GM23338 (cell line): ENCODE measurements at regions not wholly inside any gene's neighbourhood (a gene's known extent, or its start where the extent isn't known, plus 50 kb on each side); places are given as distances from the start of the nearest gene placed in this dataset.

ENCODE experiments used
- ATAC-seq: fragments of 200-7000 bp; cut with Tn5 transposase; 3 replicates; pipeline ENCODE4 v1.9.1; 2020
- DNase-seq: peaks from one replicate; pipeline ENCODE4 v3.0.0-alpha.2; 2015; ENCODE audit warnings: low spot score
- H2AFZ ChIP-seq: fragments of 200-600 bp; sonication (generic); 2 replicates; pipeline ENCODE4 v1.8.0; 2016; ENCODE audit warnings: antibody characterized with exemption, mild to moderate bottlenecking, moderate library complexity
- H3F3A ChIP-seq: fragments of 200-600 bp; sonication (generic); replicated peaks from 2 replicates; pipeline ENCODE4 v1.8.0; 2017; ENCODE audit warnings: antibody characterized with exemption, mixed run types, low read depth
- H3K27ac ChIP-seq: fragments of 200-600 bp; sonication (generic); 2 replicates; pipeline ENCODE4 v1.6.1; 2016; ENCODE audit warnings: low read depth
- H3K27me3 ChIP-seq: fragments of 200-600 bp; sonication (generic); 2 replicates; pipeline ENCODE4 v1.8.0; 2016; ENCODE audit warnings: mild to moderate bottlenecking, mixed run types, moderate library complexity; ENCODE audit not compliant: insufficient read depth
- H3K36me3 ChIP-seq: fragments of 200-600 bp; sonication (generic); 2 replicates; pipeline ENCODE4 v1.8.0; 2016; ENCODE audit warnings: mild to moderate bottlenecking; ENCODE audit not compliant: insufficient read depth
- H3K4me1 ChIP-seq: fragments of 200-600 bp; sonication (generic); 2 replicates; pipeline ENCODE4 v1.8.0; 2016; ENCODE audit warnings: mild to moderate bottlenecking, moderate library complexity; ENCODE audit not compliant: insufficient read depth
- H3K4me2 ChIP-seq: fragments of 200-600 bp; sonication (generic); 2 replicates; pipeline ENCODE4 v1.7.1; 2017; ENCODE audit warnings: mixed run types
- H3K4me3 ChIP-seq: fragments of 200-600 bp; sonication (generic); 2 replicates; pipeline ENCODE4 v1.6.1; 2016; ENCODE audit warnings: mixed run types
- H3K79me2 ChIP-seq: fragments of 200-600 bp; sonication (generic); replicated peaks from 2 replicates; pipeline ENCODE4 v1.8.0; 2017; ENCODE audit warnings: mild to moderate bottlenecking; ENCODE audit not compliant: insufficient read depth
- H3K9me2 ChIP-seq: fragments of 200-600 bp; sonication (generic); 2 replicates; pipeline ENCODE4 v1.8.0; 2017; ENCODE audit not compliant: insufficient read depth
- H4K20me1 ChIP-seq: fragments of 200-600 bp; sonication (generic); replicated peaks from 2 replicates; pipeline ENCODE4 v1.8.0; 2017; ENCODE audit warnings: mild to moderate bottlenecking; ENCODE audit not compliant: insufficient read depth
- H3K27ac Mint-ChIP-seq: 2 replicates; pipeline ENCODE4 v1.8.0; 2020; ENCODE audit warnings: inconsistent platforms, mild to moderate bottlenecking, moderate library complexity, mixed read lengths
- H3K27me3 Mint-ChIP-seq: 3 replicates; pipeline ENCODE4 v1.8.0; 2022; ENCODE audit warnings: low read depth, mild to moderate bottlenecking, moderate library complexity, mixed read lengths, inconsistent platforms; ENCODE audit not compliant: insufficient read depth, poor library complexity
- H3K36me3 Mint-ChIP-seq: 3 replicates; pipeline ENCODE4 v1.8.0; 2021; ENCODE audit warnings: low read depth, mild to moderate bottlenecking, inconsistent platforms, moderate library complexity, mixed read lengths
- H3K4me1 Mint-ChIP-seq: 3 replicates; pipeline ENCODE4 v1.8.0; 2020; ENCODE audit warnings: mild to moderate bottlenecking, inconsistent platforms, mixed read lengths
- H3K4me3 Mint-ChIP-seq: 3 replicates; pipeline ENCODE4 v1.8.0; 2021; ENCODE audit warnings: moderate library complexity, mild to moderate bottlenecking, inconsistent platforms, mixed read lengths
- H3K9me3 Mint-ChIP-seq: 3 replicates; pipeline ENCODE4 v1.8.0; 2020; ENCODE audit warnings: moderate library complexity, mild to moderate bottlenecking, inconsistent platforms, mixed read lengths
- CREB1 ChIP-seq: fragments of 250-450 bp; sonication (Bioruptor Pico); IDR thresholded peaks from 2 replicates; pipeline ENCODE4 v1.5.0; 2020; ENCODE audit warnings: low read depth, mild to moderate bottlenecking, moderate library complexity
- EZH2 ChIP-seq: fragments of 200-600 bp; sonication (generic); IDR thresholded peaks from one replicate; pipeline ENCODE4 v1.8.0; 2017; ENCODE audit warnings: antibody characterized with exemption, mild to moderate bottlenecking, low read depth; ENCODE audit not compliant: unreplicated experiment
- EZH2phosphoT487 ChIP-seq: fragments of 200-600 bp; sonication (generic); IDR thresholded peaks from one replicate; pipeline ENCODE4 v1.8.1; 2018; ENCODE audit warnings: antibody characterized with exemption; ENCODE audit not compliant: unreplicated experiment
- JUNB ChIP-seq: IDR thresholded peaks from one replicate; pipeline ENCODE4 v1.6.1; 2016; ENCODE audit warnings: antibody characterized with exemption; ENCODE audit not compliant: unreplicated experiment
- NANOG ChIP-seq: IDR thresholded peaks from 2 replicates; pipeline ENCODE4 v1.6.1; 2016; ENCODE audit warnings: antibody characterized with exemption, borderline replicate concordance
- POLR2AphosphoS5 ChIP-seq: IDR thresholded peaks from 2 replicates; pipeline ENCODE4 v1.6.1; 2016; ENCODE audit warnings: antibody characterized with exemption, low read depth
- STAT1 ChIP-seq: IDR thresholded peaks from one replicate; pipeline ENCODE4 v1.6.1; 2016; ENCODE audit warnings: antibody characterized with exemption; ENCODE audit not compliant: unreplicated experiment
- ZNF114 ChIP-seq: fragments of 250-450 bp; sonication (Bioruptor Pico); IDR thresholded peaks from 2 replicates; pipeline ENCODE4 v1.5.0; 2020; ENCODE audit warnings: mild to moderate bottlenecking, moderate library complexity
- ZNF331 ChIP-seq: fragments of 250-450 bp; sonication (Bioruptor Pico); IDR thresholded peaks from 2 replicates; pipeline ENCODE4 v1.5.0; 2020; ENCODE audit warnings: low read depth, mild to moderate bottlenecking, moderate library complexity
- TF ChIP-seq, protein P1 (sequence below), 2 experiments: fragments of 200-600 bp in 1 of 2; sonication (generic) in 1 of 2; conservative IDR thresholded peaks; 2 replicates each; pipeline versions ENCODE4 v1.5.1 to v1.6.1; 2016 to 2017; ENCODE audit warnings: antibody characterized with exemption in 2 of 2, low read depth in 2 of 2, mild to moderate bottlenecking in 2 of 2, moderate library complexity in 1 of 2
- TF ChIP-seq, protein P2 (sequence below): IDR thresholded peaks from one replicate; pipeline ENCODE4 v1.6.1; 2018; ENCODE audit warnings: antibody characterized with exemption; ENCODE audit not compliant: unreplicated experiment
- TF ChIP-seq, protein P3 (sequence below): IDR thresholded peaks from 2 replicates; pipeline ENCODE4 v1.6.1; 2016; ENCODE audit warnings: antibody characterized with exemption
- TF ChIP-seq, protein P4 (sequence below): fragments of 250-450 bp; sonication (Bioruptor Pico); IDR thresholded peaks from 2 replicates; pipeline ENCODE4 v1.5.0; 2020; ENCODE audit warnings: mild to moderate bottlenecking, moderate library complexity

DNA sequence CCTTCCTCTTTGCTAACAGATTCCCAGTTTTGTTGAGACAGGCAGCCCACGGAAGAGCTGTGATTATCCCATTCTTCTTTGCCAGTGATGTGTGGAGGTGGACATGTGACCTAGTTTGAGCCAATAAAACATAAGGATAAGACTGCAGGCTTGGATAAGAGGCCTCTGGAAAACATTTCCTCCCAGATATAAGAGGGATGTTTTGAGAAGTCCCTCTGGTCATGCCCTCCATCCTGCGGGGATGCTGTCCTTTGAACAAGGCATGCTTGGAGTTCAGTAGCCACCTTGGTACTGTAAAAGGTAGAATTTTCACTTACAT lies 155.7 kb downstream of the TM2D1 start:
- Histone ChIP-seq H3F3A (no peaks in the 10 kb centered on the region), H4K20me1 (no peaks in the 10 kb centered on the region), H3K27ac (no peak overlapping the region), H2AFZ (peak overlapping the region; percentile 63; the same call in 1 of the 2 replicates), H3K4me3 (no peak overlapping the region), H3K36me3 (no peaks in the 10 kb centered on the region), H3K4me1 (no peaks in the 10 kb centered on the region), H3K79me2 (no peaks in the 10 kb centered on the region), H3K4me2 (no peak overlapping the region), H3K27me3 (no peaks in the 10 kb centered on the region), H3K9me2 (no peaks in the 10 kb centered on the region)
- Mint-ChIP-seq H3K27ac (no peak overlapping the region), H3K4me3 (no peak overlapping the region), H3K4me1 (no peaks in the 10 kb centered on the region), H3K36me3 (peaks cover 10% of the 10 kb centered on the region), H3K27me3 (peaks cover 7% of the 10 kb centered on the region), H3K9me3 (peaks cover 20% of the 10 kb centered on the region)
- TF ChIP-seq EZH2, result no peak
- TF ChIP-seq JUNB, result no peak
- TF ChIP-seq, protein P1, sequence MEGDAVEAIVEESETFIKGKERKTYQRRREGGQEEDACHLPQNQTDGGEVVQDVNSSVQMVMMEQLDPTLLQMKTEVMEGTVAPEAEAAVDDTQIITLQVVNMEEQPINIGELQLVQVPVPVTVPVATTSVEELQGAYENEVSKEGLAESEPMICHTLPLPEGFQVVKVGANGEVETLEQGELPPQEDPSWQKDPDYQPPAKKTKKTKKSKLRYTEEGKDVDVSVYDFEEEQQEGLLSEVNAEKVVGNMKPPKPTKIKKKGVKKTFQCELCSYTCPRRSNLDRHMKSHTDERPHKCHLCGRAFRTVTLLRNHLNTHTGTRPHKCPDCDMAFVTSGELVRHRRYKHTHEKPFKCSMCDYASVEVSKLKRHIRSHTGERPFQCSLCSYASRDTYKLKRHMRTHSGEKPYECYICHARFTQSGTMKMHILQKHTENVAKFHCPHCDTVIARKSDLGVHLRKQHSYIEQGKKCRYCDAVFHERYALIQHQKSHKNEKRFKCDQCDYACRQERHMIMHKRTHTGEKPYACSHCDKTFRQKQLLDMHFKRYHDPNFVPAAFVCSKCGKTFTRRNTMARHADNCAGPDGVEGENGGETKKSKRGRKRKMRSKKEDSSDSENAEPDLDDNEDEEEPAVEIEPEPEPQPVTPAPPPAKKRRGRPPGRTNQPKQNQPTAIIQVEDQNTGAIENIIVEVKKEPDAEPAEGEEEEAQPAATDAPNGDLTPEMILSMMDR (conservative IDR thresholded peaks at IDR 0.05; ENCODE audit: low read depth in 2 of 2), result no peak
- TF ChIP-seq, protein P2, sequence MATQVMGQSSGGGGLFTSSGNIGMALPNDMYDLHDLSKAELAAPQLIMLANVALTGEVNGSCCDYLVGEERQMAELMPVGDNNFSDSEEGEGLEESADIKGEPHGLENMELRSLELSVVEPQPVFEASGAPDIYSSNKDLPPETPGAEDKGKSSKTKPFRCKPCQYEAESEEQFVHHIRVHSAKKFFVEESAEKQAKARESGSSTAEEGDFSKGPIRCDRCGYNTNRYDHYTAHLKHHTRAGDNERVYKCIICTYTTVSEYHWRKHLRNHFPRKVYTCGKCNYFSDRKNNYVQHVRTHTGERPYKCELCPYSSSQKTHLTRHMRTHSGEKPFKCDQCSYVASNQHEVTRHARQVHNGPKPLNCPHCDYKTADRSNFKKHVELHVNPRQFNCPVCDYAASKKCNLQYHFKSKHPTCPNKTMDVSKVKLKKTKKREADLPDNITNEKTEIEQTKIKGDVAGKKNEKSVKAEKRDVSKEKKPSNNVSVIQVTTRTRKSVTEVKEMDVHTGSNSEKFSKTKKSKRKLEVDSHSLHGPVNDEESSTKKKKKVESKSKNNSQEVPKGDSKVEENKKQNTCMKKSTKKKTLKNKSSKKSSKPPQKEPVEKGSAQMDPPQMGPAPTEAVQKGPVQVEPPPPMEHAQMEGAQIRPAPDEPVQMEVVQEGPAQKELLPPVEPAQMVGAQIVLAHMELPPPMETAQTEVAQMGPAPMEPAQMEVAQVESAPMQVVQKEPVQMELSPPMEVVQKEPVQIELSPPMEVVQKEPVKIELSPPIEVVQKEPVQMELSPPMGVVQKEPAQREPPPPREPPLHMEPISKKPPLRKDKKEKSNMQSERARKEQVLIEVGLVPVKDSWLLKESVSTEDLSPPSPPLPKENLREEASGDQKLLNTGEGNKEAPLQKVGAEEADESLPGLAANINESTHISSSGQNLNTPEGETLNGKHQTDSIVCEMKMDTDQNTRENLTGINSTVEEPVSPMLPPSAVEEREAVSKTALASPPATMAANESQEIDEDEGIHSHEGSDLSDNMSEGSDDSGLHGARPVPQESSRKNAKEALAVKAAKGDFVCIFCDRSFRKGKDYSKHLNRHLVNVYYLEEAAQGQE, result no peak
- no peak for TF ChIP-seq EZH2phosphoT487
- TF ChIP-seq ZNF114 (CRISPR knock-in tag), result no peak
- TF ChIP-seq NANOG, result no peak
- no peak for TF ChIP-seq STAT1
- TF ChIP-seq, protein P3, sequence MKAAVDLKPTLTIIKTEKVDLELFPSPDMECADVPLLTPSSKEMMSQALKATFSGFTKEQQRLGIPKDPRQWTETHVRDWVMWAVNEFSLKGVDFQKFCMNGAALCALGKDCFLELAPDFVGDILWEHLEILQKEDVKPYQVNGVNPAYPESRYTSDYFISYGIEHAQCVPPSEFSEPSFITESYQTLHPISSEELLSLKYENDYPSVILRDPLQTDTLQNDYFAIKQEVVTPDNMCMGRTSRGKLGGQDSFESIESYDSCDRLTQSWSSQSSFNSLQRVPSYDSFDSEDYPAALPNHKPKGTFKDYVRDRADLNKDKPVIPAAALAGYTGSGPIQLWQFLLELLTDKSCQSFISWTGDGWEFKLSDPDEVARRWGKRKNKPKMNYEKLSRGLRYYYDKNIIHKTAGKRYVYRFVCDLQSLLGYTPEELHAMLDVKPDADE, result no peak
- TF ChIP-seq POLR2AphosphoS5, result no peak
- TF ChIP-seq ZNF331, result no peak
- TF ChIP-seq, protein P4, sequence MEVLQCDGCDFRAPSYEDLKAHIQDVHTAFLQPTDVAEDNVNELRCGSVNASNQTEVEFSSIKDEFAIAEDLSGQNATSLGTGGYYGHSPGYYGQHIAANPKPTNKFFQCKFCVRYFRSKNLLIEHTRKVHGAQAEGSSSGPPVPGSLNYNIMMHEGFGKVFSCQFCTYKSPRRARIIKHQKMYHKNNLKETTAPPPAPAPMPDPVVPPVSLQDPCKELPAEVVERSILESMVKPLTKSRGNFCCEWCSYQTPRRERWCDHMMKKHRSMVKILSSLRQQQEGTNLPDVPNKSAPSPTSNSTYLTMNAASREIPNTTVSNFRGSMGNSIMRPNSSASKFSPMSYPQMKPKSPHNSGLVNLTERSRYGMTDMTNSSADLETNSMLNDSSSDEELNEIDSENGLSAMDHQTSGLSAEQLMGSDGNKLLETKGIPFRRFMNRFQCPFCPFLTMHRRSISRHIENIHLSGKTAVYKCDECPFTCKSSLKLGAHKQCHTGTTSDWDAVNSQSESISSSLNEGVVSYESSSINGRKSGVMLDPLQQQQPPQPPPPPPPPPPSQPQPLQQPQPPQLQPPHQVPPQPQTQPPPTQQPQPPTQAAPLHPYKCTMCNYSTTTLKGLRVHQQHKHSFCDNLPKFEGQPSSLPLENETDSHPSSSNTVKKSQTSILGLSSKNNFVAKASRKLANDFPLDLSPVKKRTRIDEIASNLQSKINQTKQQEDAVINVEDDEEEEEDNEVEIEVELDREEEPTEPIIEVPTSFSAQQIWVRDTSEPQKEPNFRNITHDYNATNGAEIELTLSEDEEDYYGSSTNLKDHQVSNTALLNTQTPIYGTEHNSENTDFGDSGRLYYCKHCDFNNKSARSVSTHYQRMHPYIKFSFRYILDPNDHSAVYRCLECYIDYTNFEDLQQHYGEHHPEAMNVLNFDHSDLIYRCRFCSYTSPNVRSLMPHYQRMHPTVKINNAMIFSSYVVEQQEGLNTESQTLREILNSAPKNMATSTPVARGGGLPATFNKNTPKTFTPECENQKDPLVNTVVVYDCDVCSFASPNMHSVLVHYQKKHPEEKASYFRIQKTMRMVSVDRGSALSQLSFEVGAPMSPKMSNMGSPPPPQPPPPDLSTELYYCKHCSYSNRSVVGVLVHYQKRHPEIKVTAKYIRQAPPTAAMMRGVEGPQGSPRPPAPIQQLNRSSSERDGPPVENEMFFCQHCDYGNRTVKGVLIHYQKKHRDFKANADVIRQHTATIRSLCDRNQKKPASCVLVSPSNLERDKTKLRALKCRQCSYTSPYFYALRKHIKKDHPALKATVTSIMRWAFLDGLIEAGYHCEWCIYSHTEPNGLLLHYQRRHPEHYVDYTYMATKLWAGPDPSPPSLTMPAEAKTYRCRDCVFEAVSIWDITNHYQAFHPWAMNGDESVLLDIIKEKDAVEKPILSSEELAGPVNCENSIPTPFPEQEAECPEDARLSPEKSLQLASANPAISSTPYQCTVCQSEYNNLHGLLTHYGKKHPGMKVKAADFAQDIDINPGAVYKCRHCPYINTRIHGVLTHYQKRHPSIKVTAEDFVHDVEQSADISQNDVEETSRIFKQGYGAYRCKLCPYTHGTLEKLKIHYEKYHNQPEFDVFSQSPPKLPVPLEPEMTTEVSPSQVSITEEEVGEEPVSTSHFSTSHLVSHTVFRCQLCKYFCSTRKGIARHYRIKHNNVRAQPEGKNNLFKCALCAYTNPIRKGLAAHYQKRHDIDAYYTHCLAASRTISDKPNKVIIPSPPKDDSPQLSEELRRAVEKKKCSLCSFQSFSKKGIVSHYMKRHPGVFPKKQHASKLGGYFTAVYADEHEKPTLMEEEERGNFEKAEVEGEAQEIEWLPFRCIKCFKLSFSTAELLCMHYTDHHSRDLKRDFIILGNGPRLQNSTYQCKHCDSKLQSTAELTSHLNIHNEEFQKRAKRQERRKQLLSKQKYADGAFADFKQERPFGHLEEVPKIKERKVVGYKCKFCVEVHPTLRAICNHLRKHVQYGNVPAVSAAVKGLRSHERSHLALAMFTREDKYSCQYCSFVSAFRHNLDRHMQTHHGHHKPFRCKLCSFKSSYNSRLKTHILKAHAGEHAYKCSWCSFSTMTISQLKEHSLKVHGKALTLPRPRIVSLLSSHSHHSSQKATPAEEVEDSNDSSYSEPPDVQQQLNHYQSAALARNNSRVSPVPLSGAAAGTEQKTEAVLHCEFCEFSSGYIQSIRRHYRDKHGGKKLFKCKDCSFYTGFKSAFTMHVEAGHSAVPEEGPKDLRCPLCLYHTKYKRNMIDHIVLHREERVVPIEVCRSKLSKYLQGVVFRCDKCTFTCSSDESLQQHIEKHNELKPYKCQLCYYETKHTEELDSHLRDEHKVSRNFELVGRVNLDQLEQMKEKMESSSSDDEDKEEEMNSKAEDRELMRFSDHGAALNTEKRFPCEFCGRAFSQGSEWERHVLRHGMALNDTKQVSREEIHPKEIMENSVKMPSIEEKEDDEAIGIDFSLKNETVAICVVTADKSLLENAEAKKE, result no peak
- no peak for TF ChIP-seq CREB1 (CRISPR knock-in tag)
- ATAC-seq, result no peak
- no peak for DNase-seq
